ENCODE measurements at regions not wholly inside any gene's neighbourhood (a gene's known extent, or its start where the extent isn't known, plus 50 kb on each side); places are given as distances from the start of the nearest gene placed in this dataset.

GRCh38 chr2:160921386-160921964 lies 238.8 kb upstream of the TANK start:
- DNase-seq = no peak

GRCh38 chr2:160924936-160925353 lies 235.3 kb upstream of the TANK start:
- DNase-seq = no peak

GRCh38 chr2:160925956-160926355 lies 234.3 kb upstream of the TANK start:
- no peak for DNase-seq

GRCh38 chr2:160927324-160927723 lies 232.9 kb upstream of the TANK start:
- DNase-seq = no peak

GRCh38 chr2:160928854-160929301 lies 231.3 kb upstream of the TANK start:
- DNase-seq = no peak

GRCh38 chr2:160931531-160931930 lies 228.7 kb upstream of the TANK start:
- no peak for DNase-seq

GRCh38 chr2:160932960-160933359 lies 227.3 kb upstream of the TANK start:
- DNase-seq = no peak

- DNase-seq = no peak
Measured at GRCh38 chr2:160934263-160934662, 226.0 kb upstream of the TANK start.

- DNase-seq = no peak
Measured at GRCh38 chr2:160934991-160935390, 225.2 kb upstream of the TANK start.

GRCh38 chr2:160936044-160936806 lies 224.0 kb upstream of the TANK start:
- DNase-seq = no peak

- DNase-seq = no peak
Measured at GRCh38 chr2:160940271-160940670, 220.0 kb upstream of the TANK start.

GRCh38 chr2:160940699-160941098 lies 219.5 kb upstream of the TANK start:
- no peak for DNase-seq

GRCh38 chr2:160941290-160941846 lies 218.9 kb upstream of the TANK start:
- no peak for DNase-seq

GRCh38 chr2:160942476-160943142 lies 217.6 kb upstream of the TANK start:
- no peak for DNase-seq

- DNase-seq = no peak
Measured at GRCh38 chr2:160943414-160943813, 216.8 kb upstream of the TANK start.

- no peak for DNase-seq
Measured at GRCh38 chr2:160952464-160953254, 207.6 kb upstream of the TANK start.

GRCh38 chr2:160955578-160955977 lies 204.7 kb upstream of the TANK start:
- DNase-seq = no peak

- DNase-seq = no peak
Measured at GRCh38 chr2:160956243-160956802, 203.9 kb upstream of the TANK start.

- no peak for DNase-seq
Measured at GRCh38 chr2:160963957-160964356, 196.3 kb upstream of the TANK start.

- DNase-seq = no peak
Measured at GRCh38 chr2:160967523-160967922, 192.7 kb upstream of the TANK start.

- no peak for DNase-seq
Measured at GRCh38 chr2:160968183-160968582, 192.0 kb upstream of the TANK start.

All from NCI-H526 treated with DMSO at 0.1 percent for 48 hours (cell line).